HG03457 (cell line): ENCODE measurements at regions not wholly inside any gene's neighbourhood (a gene's known extent, or its start where the extent isn't known, plus 50 kb on each side); places are given as distances from the start of the nearest gene placed in this dataset.

Experiments
- ATAC-seq: cut with Tn5 transposase; IDR thresholded peaks from one replicate; pipeline ENCODE4 v1.9.1; 2021; ENCODE audit warnings: moderate number of reproducible peaks; ENCODE audit not compliant: unreplicated experiment

GRCh38 chr11:116481126-116481675 lies 291.6 kb downstream of the BUD13 start:
- no peak for ATAC-seq

- ATAC-seq, result no peak
Observed at GRCh38 chr11:116478669-116479668, 293.8 kb downstream of the BUD13 start.

DNA sequence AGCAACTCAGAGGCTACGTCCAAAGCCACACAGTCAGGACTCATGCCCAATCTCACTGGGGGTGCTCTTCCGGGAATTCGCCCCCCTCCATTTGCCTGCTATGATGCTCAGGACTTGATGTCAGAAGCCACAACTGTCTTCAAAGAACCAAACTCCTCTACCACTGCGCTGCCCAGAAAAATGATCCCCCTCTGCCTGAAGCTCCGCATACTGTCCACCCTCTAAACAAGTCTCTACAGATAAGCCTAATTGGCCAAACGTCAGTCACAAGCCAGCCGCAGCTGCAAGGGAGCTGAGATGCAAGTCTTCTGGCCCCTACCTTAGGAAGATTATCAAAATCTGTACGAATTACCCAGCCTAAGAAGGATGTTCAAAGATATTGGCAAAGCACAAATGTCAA lies 294.6 kb downstream of the BUD13 start:
- ATAC-seq, result no peak

GRCh38 chr11:116473790-116474346 lies 298.9 kb downstream of the BUD13 start:
- ATAC-seq, result no peak

GRCh38 chr11:116473206-116473769 lies 299.5 kb downstream of the BUD13 start:
- no peak for ATAC-seq

GRCh38 chr11:116472651-116473050 lies 300.1 kb downstream of the BUD13 start:
- no peak for ATAC-seq

GRCh38 chr11:116471608-116472256 lies 301.1 kb downstream of the BUD13 start:
- ATAC-seq, result no peak

GRCh38 chr11:116468699-116469098 lies 304.1 kb downstream of the BUD13 start:
- ATAC-seq, result no peak

DNA sequence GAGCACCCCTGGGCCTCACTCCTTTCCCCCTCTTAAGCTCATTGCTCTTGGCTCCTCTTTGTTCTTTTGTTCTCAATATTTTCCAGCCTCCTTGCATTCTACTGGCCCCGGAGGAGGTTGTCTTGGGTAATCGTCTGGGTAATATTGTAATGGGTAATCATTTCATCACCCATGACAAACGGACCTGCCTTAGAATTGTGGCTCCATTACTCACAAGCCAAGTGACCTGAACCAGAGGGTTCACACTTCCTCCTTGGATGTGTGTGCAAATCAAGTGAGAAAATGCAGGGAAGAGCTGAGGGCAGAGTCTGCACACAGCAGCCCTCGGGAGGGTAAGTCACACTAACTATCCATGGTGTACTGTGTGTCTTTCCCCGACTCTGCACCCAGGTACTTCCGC lies 305.0 kb downstream of the BUD13 start:
- ATAC-seq, result no peak

GRCh38 chr11:116466801-116467200 lies 306.0 kb downstream of the BUD13 start:
- no peak for ATAC-seq

DNA sequence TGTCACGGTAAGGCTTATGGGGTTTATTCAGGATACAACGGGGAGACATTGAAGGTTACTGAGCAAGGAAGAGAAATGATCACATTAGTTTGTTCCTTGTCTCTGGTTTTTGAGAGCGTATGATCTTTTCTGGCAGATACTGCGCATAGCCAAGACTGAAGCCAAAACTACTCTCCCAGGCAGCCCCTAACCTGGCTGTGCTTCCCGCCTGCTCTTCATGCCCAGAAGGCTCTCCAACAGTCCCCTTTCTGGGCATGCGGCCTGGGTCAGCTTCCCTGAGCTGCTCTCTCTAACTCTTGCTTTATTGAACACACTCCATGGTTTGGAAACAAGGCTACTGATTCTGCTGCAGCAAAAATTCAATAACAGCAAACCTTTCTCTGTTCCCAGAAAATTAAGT lies 306.6 kb downstream of the BUD13 start:
- no peak for ATAC-seq

DNA sequence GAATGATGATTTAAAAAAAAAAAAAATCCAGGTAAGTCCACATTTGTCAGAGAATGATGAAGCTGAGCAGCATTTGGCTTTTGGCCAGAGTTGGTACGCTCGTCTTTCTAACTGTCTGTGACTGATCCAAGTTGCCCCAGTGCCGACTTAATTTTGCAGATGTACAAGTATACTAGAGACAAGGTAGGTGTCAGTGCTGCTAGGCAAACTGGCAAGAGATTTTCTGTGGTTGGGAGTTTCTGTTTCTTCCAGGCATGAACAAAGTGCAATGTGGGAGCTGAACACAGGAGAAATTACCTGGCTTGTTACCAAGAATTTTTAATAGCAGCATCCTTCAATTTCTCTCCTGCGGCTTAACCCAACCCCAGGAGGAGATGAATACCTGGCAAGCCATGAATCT lies 307.7 kb downstream of the BUD13 start:
- ATAC-seq, result no peak

DNA sequence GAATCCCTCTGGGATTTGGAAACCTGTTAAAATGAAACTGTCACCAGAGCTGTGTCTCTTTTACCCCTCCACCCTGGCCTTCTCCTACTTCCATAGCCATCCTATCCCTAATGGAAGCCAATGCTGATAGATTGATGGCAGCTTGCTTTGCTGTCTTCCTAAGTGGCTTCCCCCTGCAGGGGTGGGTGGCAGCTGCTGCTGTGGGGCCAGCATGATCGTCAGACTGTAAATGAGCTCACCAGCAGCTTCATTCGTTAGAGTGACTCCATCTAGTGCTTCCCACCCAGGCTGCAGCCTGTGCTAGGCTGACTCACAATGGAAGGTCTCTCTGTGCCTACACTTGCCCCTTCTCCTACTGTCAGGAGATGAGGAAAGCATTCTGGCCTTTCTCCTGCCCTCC lies 311.0 kb downstream of the BUD13 start:
- no peak for ATAC-seq

GRCh38 chr11:116460156-116460920 lies 312.4 kb downstream of the BUD13 start:
- no peak for ATAC-seq

- ATAC-seq, result no peak
Observed at GRCh38 chr11:116459185-116460045, 313.4 kb downstream of the BUD13 start.

DNA sequence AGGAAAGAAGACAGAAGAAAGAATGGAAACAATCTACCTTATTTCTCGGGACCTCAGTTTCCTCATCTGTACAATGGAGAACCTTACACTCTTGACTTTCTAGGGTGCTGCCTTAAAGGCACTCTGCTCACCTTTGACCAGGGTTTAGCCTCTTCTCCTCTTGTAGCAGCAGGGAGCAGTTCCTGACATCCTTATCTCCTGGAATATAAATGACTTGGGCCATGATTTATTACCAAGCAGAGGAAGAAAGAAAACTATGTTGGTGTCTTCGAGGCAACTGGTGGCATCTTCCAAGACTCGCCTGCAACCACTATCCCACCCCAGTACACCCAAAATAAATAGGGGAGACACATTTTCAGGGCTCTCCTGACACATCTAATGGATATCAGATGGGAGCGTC lies 314.2 kb downstream of the BUD13 start:
- no peak for ATAC-seq

- ATAC-seq, result no peak
Observed at GRCh38 chr11:116457336-116458007, 315.3 kb downstream of the BUD13 start.

GRCh38 chr11:116454951-116455350 lies 317.8 kb downstream of the BUD13 start:
- no peak for ATAC-seq
